Keratinocyte (primary cell): ENCODE measurements at regions not wholly inside any gene's neighbourhood (a gene's known extent, or its start where the extent isn't known, plus 50 kb on each side); places are given as distances from the start of the nearest gene placed in this dataset.

Experiments
- DNase-seq: peaks from one replicate; pipeline ENCODE4 v3.0.0-alpha.2; 2011; ENCODE audit warnings: low read depth, missing footprints, low spot score
- FAIRE-seq: peaks from 2 replicates; lab custom pipeline; 2011; peaks lifted over from hg19 to GRCh38; lab: Jason Lieb, UNC
- H2AFZ ChIP-seq: 2 replicates; pipeline ENCODE4 v1.6.0; 2012; ENCODE audit warnings: low read length, control low read depth, inconsistent platforms; ENCODE audit not compliant: control insufficient read depth
- H3K27ac ChIP-seq: 2 replicates; pipeline ENCODE4 v1.5.1; 2011; ENCODE audit warnings: low read length; ENCODE audit not compliant: control insufficient read depth, insufficient read depth
- H3K27me3 ChIP-seq: 3 replicates; pipeline ENCODE4 v1.6.0; 2011; ENCODE audit warnings: low read length; ENCODE audit not compliant: control insufficient read depth, insufficient read depth; ENCODE audit errors: extremely low read depth
- H3K36me3 ChIP-seq, 2 experiments: 2 replicates in 1 of 2; 3 replicates in 1 of 2; pipeline ENCODE4 v1.5.1; 2011; ENCODE audit warnings: low read length in 2 of 2, mild to moderate bottlenecking in 1 of 2; ENCODE audit not compliant: control insufficient read depth in 2 of 2, insufficient read depth in 2 of 2; ENCODE audit errors: extremely low read depth in 1 of 2
- H3K4me1 ChIP-seq: 3 replicates; pipeline ENCODE4 v1.5.1; 2011; ENCODE audit warnings: low read length; ENCODE audit not compliant: control insufficient read depth, insufficient read depth; ENCODE audit errors: extremely low read depth
- H3K4me2 ChIP-seq: 3 replicates; pipeline ENCODE4 v1.6.0; 2011; ENCODE audit warnings: low read depth, low read length; ENCODE audit not compliant: control insufficient read depth, insufficient read depth; ENCODE audit errors: extremely low read depth
- H3K4me3 ChIP-seq, 3 experiments: fragments of 200-600 bp in 1 of 3; sonication (generic) in 1 of 3; 2 replicates in 2 of 3; 3 replicates in 1 of 3; pipeline ENCODE4 v1.5.1; 2011 to 2016; ENCODE audit warnings: low read length in 3 of 3, mild to moderate bottlenecking in 3 of 3, control low read depth in 2 of 3, inconsistent platforms in 1 of 3, low read depth in 1 of 3, mixed read lengths in 1 of 3, mixed run types in 1 of 3, moderate library complexity in 1 of 3; ENCODE audit not compliant: control insufficient read depth in 2 of 3, insufficient read depth in 2 of 3; ENCODE audit errors: extremely low read depth in 1 of 3
- H3K79me2 ChIP-seq: 2 replicates; pipeline ENCODE4 v1.6.0; 2012; ENCODE audit warnings: low read length; ENCODE audit not compliant: control insufficient read depth, insufficient read depth
- H3K9ac ChIP-seq: 3 replicates; pipeline ENCODE4 v1.6.0; 2011; ENCODE audit warnings: low read length; ENCODE audit not compliant: control insufficient read depth, insufficient read depth; ENCODE audit errors: extremely low read depth
- H3K9me1 ChIP-seq: 3 replicates; pipeline ENCODE4 v1.6.0; 2011; ENCODE audit warnings: low read length; ENCODE audit not compliant: control insufficient read depth, insufficient read depth; ENCODE audit errors: extremely low read depth
- H3K9me3 ChIP-seq: 2 replicates; pipeline ENCODE4 v1.5.1; 2012; ENCODE audit warnings: low read depth, low read length; ENCODE audit not compliant: control insufficient read depth
- H4K20me1 ChIP-seq: 3 replicates; pipeline ENCODE4 v1.6.0; 2011; ENCODE audit warnings: low read length; ENCODE audit not compliant: control insufficient read depth, insufficient read depth; ENCODE audit errors: extremely low read depth
- EZH2 ChIP-seq: IDR thresholded peaks from one replicate; pipeline ENCODE4 v1.6.1; 2012; ENCODE audit warnings: inconsistent platforms, mild to moderate bottlenecking, low read length, moderate library complexity
- dilution Hi-C: fragments of 300-500 bp; cut with MboI; formaldehyde crosslinking; loops from one replicate; pipeline ENCODE4 v1.7.0; 2020; ENCODE audit warnings: low sequenced_read_pairs; ENCODE audit not compliant: extremely low pct_ligation_motif_present
- TF ChIP-seq, protein P1 (sequence below), 3 experiments: IDR thresholded peaks in 1 of 3; conservative IDR thresholded peaks in 1 of 3; optimal IDR thresholded peaks in 1 of 3; 2 replicates in 2 of 3; 3 replicates in 1 of 3; pipeline versions ENCODE3 to v1.5.1; 2011; ENCODE audit warnings: low read length in 3 of 3, mild to moderate bottlenecking in 3 of 3, moderate library complexity in 2 of 3, control low read depth in 1 of 3, inconsistent platforms in 1 of 3; ENCODE audit not compliant: insufficient read depth in 2 of 3; ENCODE audit errors: extremely low read depth in 1 of 3

DNA sequence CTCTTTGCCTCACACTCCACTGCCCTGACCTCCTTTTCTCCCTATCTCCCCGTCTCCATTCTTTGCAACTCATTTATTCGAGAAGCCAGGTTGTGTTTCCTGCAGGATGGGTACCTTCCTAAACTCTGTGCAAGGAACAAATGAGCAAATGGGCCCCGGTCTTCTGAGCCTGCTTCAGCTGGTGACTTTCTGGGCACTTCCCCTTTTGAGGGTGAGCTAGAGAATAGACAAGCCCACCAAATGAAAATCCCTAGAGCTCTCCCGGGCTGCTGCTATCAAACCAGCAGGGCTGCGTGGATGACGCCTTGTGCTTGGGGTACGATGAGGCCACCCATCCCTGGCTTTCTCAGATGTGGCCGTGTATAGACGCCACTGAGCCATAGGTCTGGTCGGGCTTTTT, 91.0 kb upstream of the FOXA2 start:
- DNase-seq, result no peak

DNA sequence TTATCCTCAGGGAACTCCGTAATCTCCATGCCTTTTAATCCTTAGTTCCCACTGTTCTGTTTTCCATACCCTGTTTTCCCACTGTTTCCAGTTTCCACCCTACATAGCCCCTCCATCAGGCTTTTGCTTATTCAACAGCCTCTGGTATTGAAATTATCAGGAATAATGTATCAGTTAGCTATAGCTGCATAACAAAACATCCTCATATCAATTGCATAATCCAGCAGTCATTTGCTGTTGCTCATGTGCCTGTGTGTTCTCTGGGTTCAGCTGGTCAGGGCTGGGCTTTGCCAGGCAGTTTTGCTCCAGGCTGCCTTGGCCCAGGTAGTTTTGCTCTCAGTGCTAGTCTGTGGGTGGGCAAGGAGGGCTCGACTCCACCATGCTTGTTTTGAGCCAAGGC, 94.3 kb upstream of the FOXA2 start:
- dilution Hi-C loops, result loop anchor here (25.0 kb wide), 1 partner anchor 341 kb away; no protein-coding TSS in a partner anchor
- peaks cover 5% of the 10 kb centered on the region for H3K4me1 ChIP-seq
- H2AFZ ChIP-seq, result no peak overlapping the region
- no peak for TF ChIP-seq EZH2
- TF ChIP-seq, protein P1, sequence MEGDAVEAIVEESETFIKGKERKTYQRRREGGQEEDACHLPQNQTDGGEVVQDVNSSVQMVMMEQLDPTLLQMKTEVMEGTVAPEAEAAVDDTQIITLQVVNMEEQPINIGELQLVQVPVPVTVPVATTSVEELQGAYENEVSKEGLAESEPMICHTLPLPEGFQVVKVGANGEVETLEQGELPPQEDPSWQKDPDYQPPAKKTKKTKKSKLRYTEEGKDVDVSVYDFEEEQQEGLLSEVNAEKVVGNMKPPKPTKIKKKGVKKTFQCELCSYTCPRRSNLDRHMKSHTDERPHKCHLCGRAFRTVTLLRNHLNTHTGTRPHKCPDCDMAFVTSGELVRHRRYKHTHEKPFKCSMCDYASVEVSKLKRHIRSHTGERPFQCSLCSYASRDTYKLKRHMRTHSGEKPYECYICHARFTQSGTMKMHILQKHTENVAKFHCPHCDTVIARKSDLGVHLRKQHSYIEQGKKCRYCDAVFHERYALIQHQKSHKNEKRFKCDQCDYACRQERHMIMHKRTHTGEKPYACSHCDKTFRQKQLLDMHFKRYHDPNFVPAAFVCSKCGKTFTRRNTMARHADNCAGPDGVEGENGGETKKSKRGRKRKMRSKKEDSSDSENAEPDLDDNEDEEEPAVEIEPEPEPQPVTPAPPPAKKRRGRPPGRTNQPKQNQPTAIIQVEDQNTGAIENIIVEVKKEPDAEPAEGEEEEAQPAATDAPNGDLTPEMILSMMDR (optimal IDR thresholded peaks at IDR 0.05 in 1 of 3, IDR thresholded peaks at IDR 0.05 in 1 of 3, conservative IDR thresholded peaks at IDR 0.05 in 1 of 3; ENCODE audit: extremely low read depth in 1 of 3, insufficient read depth in 2 of 3, low read length in 3 of 3), result no peak
- H3K79me2 ChIP-seq, result no peaks in the 10 kb centered on the region
- H3K36me3 ChIP-seq, result no peaks in the 10 kb centered on the region
- no peak overlapping the region for H3K4me3 ChIP-seq
- H3K4me2 ChIP-seq, result no peak overlapping the region
- no peaks in the 10 kb centered on the region for H4K20me1 ChIP-seq
- H3K9ac ChIP-seq, result no peak overlapping the region
- no peaks in the 10 kb centered on the region for H3K9me3 ChIP-seq
- H3K27ac ChIP-seq, result no peak overlapping the region
- FAIRE-seq, result no peak
- H3K9me1 ChIP-seq, result no peaks in the 10 kb centered on the region
- H3K27me3 ChIP-seq, result no peaks in the 10 kb centered on the region
- no peak for DNase-seq

More for the DNA sequence above, 91.0 kb upstream of the FOXA2 start:
- H3K9ac ChIP-seq, result no peak overlapping the region
- no peaks in the 10 kb centered on the region for H3K9me3 ChIP-seq
- H3K4me3 ChIP-seq, result no peak overlapping the region
- no peaks in the 10 kb centered on the region for H3K27me3 ChIP-seq
- no peak overlapping the region for H3K27ac ChIP-seq
- dilution Hi-C loops, result loop anchor here (25.0 kb wide), 1 partner anchor 338 kb away; no protein-coding TSS in a partner anchor
- no peak overlapping the region for H3K4me2 ChIP-seq
- H2AFZ ChIP-seq, result no peak overlapping the region
- H3K9me1 ChIP-seq, result no peaks in the 10 kb centered on the region
- H3K4me1 ChIP-seq, result no peaks in the 10 kb centered on the region
- FAIRE-seq, result no peak
- no peak for TF ChIP-seq EZH2
- TF ChIP-seq, protein P1 (optimal IDR thresholded peaks at IDR 0.05 in 1 of 3, IDR thresholded peaks at IDR 0.05 in 1 of 3, conservative IDR thresholded peaks at IDR 0.05 in 1 of 3; ENCODE audit: extremely low read depth in 1 of 3, insufficient read depth in 2 of 3, low read length in 3 of 3), result no peak
- no peaks in the 10 kb centered on the region for H3K36me3 ChIP-seq
- H3K79me2 ChIP-seq, result no peaks in the 10 kb centered on the region
- no peaks in the 10 kb centered on the region for H4K20me1 ChIP-seq
